HG03060 (cell line): ENCODE measurements at regions not wholly inside any gene's neighbourhood (a gene's known extent, or its start where the extent isn't known, plus 50 kb on each side); places are given as distances from the start of the nearest gene placed in this dataset.
A peak's percentile ranks its signal among the peaks of the same experiment; 100 is the strongest.
"Not testable (repeated sequence)": the region's sequence is repeated elsewhere in the genome, so short reads cannot be mapped to it uniquely, and the experiment has no call there.

ENCODE experiments used
- ATAC-seq: cut with Tn5 transposase; IDR thresholded peaks from one replicate; pipeline ENCODE4 v1.9.1; 2021; ENCODE audit warnings: low read depth, moderate number of reproducible peaks; ENCODE audit not compliant: unreplicated experiment

DNA sequence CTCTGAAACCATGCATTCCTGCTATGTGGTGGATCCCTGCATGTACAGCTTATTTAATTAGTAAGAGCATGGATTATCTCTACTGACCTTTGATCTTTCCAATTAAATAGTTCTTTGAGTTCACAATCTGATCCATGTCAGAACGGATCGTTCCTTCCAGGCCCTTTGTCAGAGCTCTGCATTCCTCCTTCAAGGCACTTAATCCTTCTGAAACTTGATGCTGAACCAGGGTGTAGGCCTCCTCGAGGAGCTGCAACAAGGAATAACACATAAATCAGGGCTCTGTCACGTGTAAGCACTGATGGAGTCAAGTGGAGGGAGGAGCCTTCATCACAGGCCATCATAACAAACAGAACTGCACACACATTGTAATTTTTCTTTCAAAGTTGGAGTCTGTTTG is 68.4 kb upstream of the EDEM3 start:
- no peak for ATAC-seq

DNA sequence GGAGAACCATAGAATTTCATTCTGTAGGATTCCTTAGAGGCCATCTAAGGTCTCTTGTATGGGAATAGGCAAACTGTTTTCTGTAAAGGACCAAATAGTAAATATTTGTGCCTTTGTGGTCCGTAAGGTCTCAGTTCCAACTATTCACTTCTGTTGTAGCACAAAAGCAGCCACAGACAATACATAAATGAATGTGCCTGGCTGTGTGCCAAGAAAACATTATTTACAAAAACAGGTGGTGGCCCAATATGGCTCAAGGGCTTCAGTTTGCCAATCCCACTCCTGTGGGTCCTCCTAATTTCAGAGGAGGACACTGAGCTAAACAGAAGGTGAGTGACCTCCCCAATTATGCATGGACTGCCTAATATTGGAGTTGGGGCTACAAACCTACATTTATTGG is 67.6 kb upstream of the EDEM3 start:
- ATAC-seq, result no peak

DNA sequence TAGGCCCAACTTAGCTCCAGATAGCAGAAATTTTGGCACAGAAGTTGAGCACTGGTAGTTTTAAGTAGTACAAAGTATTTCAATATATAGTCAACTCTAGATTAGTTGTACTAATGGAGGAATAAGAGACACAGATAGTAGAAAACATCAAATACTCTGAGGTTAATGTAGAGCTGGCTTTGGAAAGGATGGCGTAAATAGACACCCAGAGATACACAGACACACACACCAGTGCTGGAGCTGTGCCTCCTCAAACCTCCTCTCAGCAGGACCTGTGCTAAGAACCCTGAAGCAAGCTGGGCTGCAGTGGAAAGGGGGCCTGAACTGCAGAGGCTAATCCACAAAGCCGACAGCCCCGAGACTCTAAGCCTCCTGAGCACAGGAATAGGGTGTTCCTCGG is 67.0 kb upstream of the EDEM3 start:
- no peak for ATAC-seq

DNA sequence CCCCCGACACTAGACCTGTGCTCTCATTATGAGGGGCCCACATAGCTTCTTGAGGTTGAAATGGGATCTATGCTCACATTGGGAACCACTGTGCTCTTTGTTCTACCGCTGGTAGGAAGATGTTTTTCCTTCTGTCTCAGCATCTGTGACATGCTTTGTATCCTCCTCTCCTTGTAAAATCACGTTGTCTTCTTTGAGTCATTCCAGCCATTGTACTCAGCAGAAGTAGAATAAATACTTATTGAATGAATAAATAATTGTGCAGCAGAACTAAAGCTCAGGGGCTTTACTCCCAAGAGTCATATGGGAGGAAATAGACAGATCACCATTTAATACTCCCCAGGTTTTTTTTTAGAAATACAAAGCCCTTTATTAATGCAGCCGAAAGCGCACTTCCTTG is 66.3 kb upstream of the EDEM3 start:
- ATAC-seq, result no peak

DNA sequence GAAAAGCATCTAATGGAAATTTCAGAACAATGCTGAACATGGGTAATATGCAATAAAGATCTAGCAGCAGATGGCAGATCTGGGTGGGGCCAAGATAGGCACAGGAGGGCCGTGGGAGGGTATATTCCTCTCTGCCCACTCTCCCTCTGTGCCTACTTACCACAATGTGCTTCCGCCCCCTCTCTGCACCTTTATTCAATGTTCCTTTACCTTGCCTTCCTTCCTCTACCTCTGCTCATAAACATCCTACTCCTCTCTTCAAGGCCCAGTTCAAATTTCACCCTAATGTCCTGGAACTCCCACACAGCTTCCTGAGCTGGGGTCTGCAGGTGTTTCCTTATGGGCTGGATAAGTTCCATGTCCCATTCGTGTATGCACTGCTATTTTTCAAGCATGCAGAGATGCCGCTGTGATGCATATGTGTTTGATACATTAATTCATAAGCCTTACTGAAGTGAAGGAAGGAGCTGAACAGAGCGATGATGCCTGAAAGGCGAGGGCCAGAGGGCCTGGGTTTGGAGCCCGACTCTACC is 65.6 kb upstream of the EDEM3 start:
- no peak for ATAC-seq

DNA sequence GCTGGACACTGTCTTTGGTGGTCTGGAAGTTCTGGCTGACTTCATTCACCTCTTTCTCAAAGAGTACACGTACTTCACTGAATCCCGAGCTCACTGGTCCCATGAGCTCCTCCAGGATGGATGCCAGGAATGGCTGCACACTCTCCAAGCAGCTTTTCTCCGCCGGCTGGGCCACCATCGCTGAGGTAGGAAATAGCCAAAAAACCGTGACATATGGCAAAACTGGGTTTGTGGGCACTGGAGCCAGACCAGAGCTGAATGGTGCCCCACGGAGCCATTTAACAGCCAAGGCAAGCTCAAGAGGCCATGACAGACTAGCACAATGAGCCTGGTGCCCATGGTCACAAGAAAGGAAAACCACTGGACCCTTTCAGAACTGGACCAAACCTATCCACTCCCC is 64.0 kb upstream of the EDEM3 start:
- ATAC-seq, result no peak

DNA sequence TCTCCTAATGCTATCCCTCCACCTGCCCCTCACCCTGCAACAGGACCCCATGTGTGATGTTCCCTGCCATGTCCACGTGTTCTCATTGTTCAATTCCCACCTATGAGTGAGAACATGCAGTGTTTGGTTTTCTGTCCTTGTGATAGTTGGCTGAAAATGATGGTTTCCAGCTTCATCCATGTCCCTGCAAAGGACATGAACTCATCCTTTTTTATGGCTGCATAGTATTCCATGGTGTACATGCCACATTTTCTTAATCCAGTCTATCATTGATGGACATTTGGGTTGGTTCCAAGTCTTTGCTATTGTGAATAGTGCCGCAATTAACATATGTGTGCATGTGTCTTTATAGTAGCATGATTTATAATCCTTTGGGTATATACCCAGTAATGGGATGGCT is 62.3 kb upstream of the EDEM3 start:
- not testable (repeated sequence) for ATAC-seq

DNA sequence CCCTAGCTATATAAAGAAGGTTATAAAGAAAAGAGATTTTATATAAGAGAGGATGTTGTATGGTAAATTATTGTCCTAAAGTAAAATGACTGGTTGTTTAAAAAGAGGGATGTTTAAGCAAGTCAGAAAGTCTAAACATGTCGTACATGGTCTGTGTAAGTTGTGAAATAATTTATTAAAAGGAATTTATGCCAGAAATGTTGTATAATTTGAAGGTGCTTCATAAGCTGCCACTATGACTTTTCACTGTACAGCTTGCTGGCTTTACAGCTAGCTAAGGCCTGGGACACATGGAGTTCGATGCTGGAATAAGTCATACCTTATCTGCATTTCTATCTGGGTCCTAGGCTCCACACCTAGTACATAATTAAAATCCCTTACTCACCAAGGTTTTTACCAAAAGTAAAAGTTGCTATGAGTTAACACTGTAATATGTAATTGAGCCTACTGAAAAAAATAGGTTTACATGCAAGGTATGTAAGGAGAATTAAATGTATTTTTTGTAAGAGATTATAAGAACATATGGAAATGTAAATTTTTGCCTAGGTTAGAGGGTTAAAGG is 59.0 kb upstream of the EDEM3 start:
- no peak for ATAC-seq

DNA sequence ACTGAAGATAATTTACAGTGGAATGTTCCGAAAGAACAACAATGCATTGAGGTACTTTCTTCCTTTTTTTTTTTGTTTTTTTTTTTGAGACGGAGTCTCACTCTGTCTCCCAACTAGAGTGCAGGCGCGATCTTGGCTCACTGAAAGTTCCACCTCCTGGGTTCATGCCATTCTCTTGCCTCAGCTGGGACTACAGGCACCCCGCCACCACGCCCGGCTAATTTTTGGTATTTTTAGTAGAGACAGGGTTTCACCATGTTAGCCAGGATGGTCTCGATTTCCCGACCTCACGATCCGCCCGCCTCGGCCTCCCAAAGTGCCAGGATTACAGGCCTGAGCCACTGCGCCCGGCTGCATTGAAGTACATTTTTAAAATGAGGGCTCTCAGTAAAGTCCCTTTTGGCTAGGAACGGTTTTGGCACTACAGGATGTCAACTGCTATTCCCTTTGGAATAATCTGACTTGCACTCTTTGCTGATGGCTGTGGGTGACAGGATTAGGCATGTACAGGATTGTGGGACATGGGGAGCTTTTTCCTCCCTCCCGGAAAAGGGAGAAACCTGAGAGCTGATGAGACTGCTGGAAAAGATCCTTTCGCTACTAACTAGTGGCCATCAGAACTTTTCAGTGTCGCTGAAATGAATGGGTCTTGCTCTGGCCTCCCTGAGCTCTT is 56.9 kb upstream of the EDEM3 start:
- no peak for ATAC-seq

DNA sequence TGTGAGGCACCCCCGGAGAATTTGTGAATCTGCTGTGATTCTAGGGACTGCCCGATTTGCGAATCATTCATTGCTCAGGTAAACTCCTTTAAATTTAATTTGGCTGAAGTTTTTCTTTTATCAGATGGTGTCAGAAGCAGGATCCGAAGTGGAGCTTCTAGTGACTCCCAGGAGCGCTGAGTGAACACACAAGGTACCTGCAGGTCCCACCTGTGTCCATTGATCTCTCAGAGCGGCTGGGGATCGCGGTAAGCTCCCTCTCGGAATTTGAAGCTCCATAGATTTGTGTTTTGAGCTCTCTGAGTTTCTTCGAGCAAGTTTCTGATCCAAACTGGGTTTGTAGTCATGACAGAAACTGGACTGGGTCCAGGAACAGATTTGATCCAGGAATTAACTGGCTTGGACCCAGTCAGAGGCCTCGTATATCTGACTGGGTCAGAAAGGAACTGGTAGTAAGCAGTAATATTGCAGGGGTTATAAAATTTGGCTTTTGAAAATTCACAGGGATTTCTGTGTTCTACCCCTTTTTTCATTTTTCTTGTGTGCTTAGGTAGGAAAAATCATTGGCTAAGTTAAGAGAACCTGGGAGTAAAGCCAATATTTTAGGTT is 56.2 kb upstream of the EDEM3 start:
- no peak for ATAC-seq

DNA sequence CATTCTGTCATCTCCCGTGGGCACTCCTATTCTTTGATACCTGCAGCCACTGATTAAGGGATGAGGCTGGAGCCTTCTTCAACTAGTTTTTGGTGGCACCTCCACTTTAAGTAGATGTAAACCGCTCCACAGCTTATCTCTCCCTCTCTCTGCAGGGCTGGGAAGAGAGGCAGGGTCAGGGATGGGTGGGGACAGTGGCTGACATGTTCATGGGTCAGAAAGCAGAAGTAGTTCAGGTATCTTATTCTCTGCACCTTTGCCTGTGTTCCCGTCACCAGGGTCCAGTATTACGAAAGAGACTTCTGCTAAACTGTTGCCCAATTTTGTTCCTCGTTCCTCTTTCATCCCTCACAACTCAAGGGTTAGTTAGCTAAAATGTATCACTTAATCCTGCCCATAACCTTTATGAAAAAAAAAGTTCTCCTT is 51.7 kb upstream of the EDEM3 start:
- no peak for ATAC-seq

DNA sequence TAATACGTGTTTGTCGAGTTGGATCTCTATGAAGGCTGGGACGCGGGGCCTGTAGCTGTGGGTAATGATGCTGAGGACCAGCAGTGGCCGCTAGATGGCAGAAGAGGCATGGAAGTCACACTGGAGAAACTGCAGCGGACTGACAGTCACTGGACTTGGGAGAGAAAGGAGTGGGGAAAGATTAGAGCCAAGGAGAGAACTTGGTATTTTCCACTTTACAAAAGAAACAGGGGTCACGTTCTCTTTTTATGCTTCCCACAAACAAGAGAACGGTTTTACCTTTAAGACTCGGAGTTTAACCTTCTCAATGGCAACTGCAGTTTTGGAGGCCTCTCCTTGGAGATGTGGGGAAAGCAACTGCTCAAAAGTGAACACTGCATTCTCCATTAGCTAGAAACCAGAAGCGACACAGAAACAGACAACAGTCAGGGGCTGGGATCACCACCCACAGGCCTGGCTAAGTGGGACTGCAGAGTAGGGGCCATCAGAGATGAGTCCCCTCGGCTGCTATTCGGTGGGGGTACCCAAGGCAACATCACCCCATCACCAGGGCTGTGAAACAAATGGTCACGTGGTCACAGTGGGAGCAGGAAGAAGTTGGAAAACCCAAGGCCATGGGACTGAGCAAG is 51.1 kb upstream of the EDEM3 start:
- peak; percentile 75 for ATAC-seq
